HG02571 (cell line): ENCODE measurements at regions not wholly inside any gene's neighbourhood (a gene's known extent, or its start where the extent isn't known, plus 50 kb on each side); places are given as distances from the start of the nearest gene placed in this dataset.

Source experiments
- ATAC-seq: cut with Tn5 transposase; IDR thresholded peaks from one replicate; pipeline ENCODE4 v1.9.1; 2021; ENCODE audit warnings: mild to moderate bottlenecking, moderate library complexity; ENCODE audit not compliant: unreplicated experiment

- no peak for ATAC-seq
Measured at GRCh38 chr6:140044626-140045025, 670.2 kb upstream of the CITED2 start.

- no peak for ATAC-seq
Measured at GRCh38 chr6:140043762-140044378, 669.4 kb upstream of the CITED2 start.

GRCh38 chr6:140043357-140043756 is 668.9 kb upstream of the CITED2 start:
- no peak for ATAC-seq

- no peak for ATAC-seq
Measured at GRCh38 chr6:140041571-140042332, 667.3 kb upstream of the CITED2 start.

GRCh38 chr6:140041056-140041455 is 666.6 kb upstream of the CITED2 start:
- no peak for ATAC-seq

- no peak for ATAC-seq
Measured at GRCh38 chr6:140040396-140040795, 665.9 kb upstream of the CITED2 start.

- no peak for ATAC-seq
Measured at GRCh38 chr6:140039364-140039763, 664.9 kb upstream of the CITED2 start.

GRCh38 chr6:140036196-140036595 is 661.7 kb upstream of the CITED2 start:
- no peak for ATAC-seq

GRCh38 chr6:140032189-140032588 is 657.7 kb upstream of the CITED2 start:
- ATAC-seq = no peak

- no peak for ATAC-seq
Measured at GRCh38 chr6:140029551-140029950, 655.1 kb upstream of the CITED2 start.

GRCh38 chr6:140027219-140027618 is 652.8 kb upstream of the CITED2 start:
- ATAC-seq = no peak

GRCh38 chr6:140026546-140026945 is 652.1 kb upstream of the CITED2 start:
- ATAC-seq = no peak

- ATAC-seq = no peak
Measured at GRCh38 chr6:140025171-140025570, 650.7 kb upstream of the CITED2 start.

GRCh38 chr6:140020207-140020791 is 645.9 kb upstream of the CITED2 start:
- no peak for ATAC-seq

- no peak for ATAC-seq
Measured at GRCh38 chr6:140018588-140018987, 644.1 kb upstream of the CITED2 start.

- no peak for ATAC-seq
Measured at GRCh38 chr6:140017470-140017869, 643.0 kb upstream of the CITED2 start.

- ATAC-seq = no peak
Measured at GRCh38 chr6:140012150-140012549, 637.7 kb upstream of the CITED2 start.

- ATAC-seq = no peak
Measured at GRCh38 chr6:140011537-140011936, 637.1 kb upstream of the CITED2 start.

GRCh38 chr6:140009286-140009685 is 634.8 kb upstream of the CITED2 start:
- ATAC-seq = no peak

GRCh38 chr6:140007525-140007924 is 633.1 kb upstream of the CITED2 start:
- ATAC-seq = no peak

- no peak for ATAC-seq
Measured at GRCh38 chr6:140003217-140003616, 628.8 kb upstream of the CITED2 start.

GRCh38 chr6:140002396-140003022 is 628.1 kb upstream of the CITED2 start:
- no peak for ATAC-seq
